HCT116 (cell line): ENCODE measurements at regions not wholly inside any gene's neighbourhood (a gene's known extent, or its start where the extent isn't known, plus 50 kb on each side); places are given as distances from the start of the nearest gene placed in this dataset.

ENCODE experiments used
- ATAC-seq: fragments of 200-7000 bp; cut with Tn5 transposase; 2 replicates; pipeline ENCODE4 v1.9.1; 2020; ENCODE audit warnings: mild to moderate bottlenecking, moderate library complexity
- BruUV-seq: library from RNA; stranded (reverse); fragments of 400-500 nt; replicated peaks from 2 replicates; lab custom pipeline; 2021; lab: Mats Ljungman, UMichigan
- CTCF ChIA-PET: fragments of 300-600 bp; sonication (Branson Sonifier 250); formaldehyde crosslinking; loops from one replicate; lab custom pipeline; 2021; ENCODE audit warnings: antibody characterized with exemption; lab: Charles Lee
- POLR2A ChIA-PET: fragments of 300-600, 350-600 bp; sonication (Branson Sonifier 250); formaldehyde crosslinking; loops from one replicate; lab custom pipeline; 2021; ENCODE audit warnings: antibody characterized with exemption; lab: Charles Lee
- RAD21 ChIA-PET, 2 experiments: fragments of 300-600 bp; sonication (Branson Sonifier 250); formaldehyde crosslinking; loops; one replicate each; lab custom pipeline; 2023; ENCODE audit warnings: low total read pairs in 2 of 2; ENCODE audit not compliant: uncharacterized antibody in 2 of 2, unreplicated experiment in 2 of 2, low non-redundant PET in 1 of 2; lab: Charles Lee
- DNase-seq: peaks from one replicate; pipeline ENCODE4 v3.0.0-alpha.2; 2010; ENCODE audit warnings: low read depth, low spot score
- H2AFZ ChIP-seq: fragments of 200-600 bp; shearing (Covaris generic), sonication (generic); 2 replicates; pipeline ENCODE4 v1.6.1; 2017; ENCODE audit warnings: low read depth, mixed run types, mixed read lengths, antibody characterized with exemption, low read length; ENCODE audit not compliant: poor library complexity, severe bottlenecking
- H3K27ac ChIP-seq: 2 replicates; pipeline ENCODE4 v1.5.1; 2012; ENCODE audit warnings: low read depth, low read length
- H3K27me3 ChIP-seq: fragments of 200-600 bp; sonication (generic); 2 replicates; pipeline ENCODE4 v1.6.1; 2016; ENCODE audit warnings: mixed run types, low read length, mixed read lengths; ENCODE audit not compliant: insufficient read depth
- H3K36me3 ChIP-seq, 2 experiments: fragments of 200-500 bp in 1 of 2; fragments of 200-600 bp in 1 of 2; sonication (Bioruptor generic) in 1 of 2; sonication (generic) in 1 of 2; 2 replicates each; pipeline versions ENCODE4 v1.5.1 to v1.6.1; 2014 to 2016; ENCODE audit warnings: low read length in 2 of 2, inconsistent platforms in 1 of 2, mixed read lengths in 1 of 2, mixed run types in 1 of 2; ENCODE audit not compliant: insufficient read depth in 2 of 2, control insufficient read depth in 1 of 2
- H3K4me1 ChIP-seq, 2 experiments: fragments of 200-600 bp in 1 of 2; sonication (generic) in 1 of 2; 2 replicates each; pipeline versions ENCODE4 v1.5.1 to v1.6.1; 2012 to 2017; ENCODE audit warnings: low read length in 2 of 2, inconsistent platforms in 1 of 2, mild to moderate bottlenecking in 1 of 2, mixed read lengths in 1 of 2, mixed run types in 1 of 2, moderate library complexity in 1 of 2; ENCODE audit not compliant: insufficient read depth in 2 of 2, control insufficient read depth in 1 of 2
- H3K4me2 ChIP-seq: fragments of 200-600 bp; sonication (generic); 2 replicates; pipeline ENCODE4 v1.6.1; 2017; ENCODE audit warnings: mixed run types, low read length, mixed read lengths
- H3K4me3 ChIP-seq, 2 experiments: fragments of 200-600 bp in 1 of 2; sonication (generic) in 1 of 2; replicated peaks in 1 of 2; 2 replicates each; pipeline ENCODE4 v1.5.1; 2011 to 2016; ENCODE audit warnings: low read length in 2 of 2, control low read depth in 1 of 2, low read depth in 1 of 2, mild to moderate bottlenecking in 1 of 2, mixed read lengths in 1 of 2, mixed run types in 1 of 2
- H3K79me2 ChIP-seq: fragments of 200-600 bp; sonication (generic); 2 replicates; pipeline ENCODE4 v1.6.1; 2017; ENCODE audit warnings: mild to moderate bottlenecking, mixed run types, low read length, moderate library complexity, mixed read lengths; ENCODE audit not compliant: insufficient read depth
- H3K9ac ChIP-seq: fragments of 200-600 bp; sonication (generic); 2 replicates; pipeline ENCODE4 v1.6.1; 2016; ENCODE audit warnings: low read length, mixed read lengths
- H3K9me2 ChIP-seq: fragments of 200-600 bp; sonication (generic), shearing (Covaris generic); 2 replicates; pipeline ENCODE4 v1.6.1; 2017; ENCODE audit warnings: mixed run types, mild to moderate bottlenecking, moderate library complexity; ENCODE audit not compliant: insufficient read depth
- H3K9me3 ChIP-seq, 2 experiments: fragments of 200-500 bp in 1 of 2; fragments of 200-600 bp in 1 of 2; sonication (Bioruptor generic) in 1 of 2; sonication (generic) in 1 of 2; 2 replicates each; pipeline ENCODE4 v1.6.1; 2014 to 2017; ENCODE audit warnings: low read length in 2 of 2, mixed read lengths in 2 of 2, inconsistent platforms in 1 of 2, low read depth in 1 of 2, mild to moderate bottlenecking in 1 of 2, mixed run types in 1 of 2, moderate library complexity in 1 of 2; ENCODE audit not compliant: control insufficient read depth in 1 of 2, insufficient read depth in 1 of 2
- H4K20me1 ChIP-seq: fragments of 200-600 bp; sonication (generic), shearing (Covaris generic); 2 replicates; pipeline ENCODE4 v1.6.1; 2017; ENCODE audit warnings: mixed run types, mild to moderate bottlenecking, moderate library complexity; ENCODE audit not compliant: insufficient read depth
- CBX3 ChIP-seq: IDR thresholded peaks from 2 replicates; pipeline ENCODE4 v1.6.1; 2012; ENCODE audit warnings: low read depth
- CEBPB ChIP-seq: IDR thresholded peaks from 2 replicates; pipeline ENCODE4 v1.6.1; 2012; ENCODE audit warnings: low read depth
- EGR1 ChIP-seq: IDR thresholded peaks from 2 replicates; pipeline ENCODE4 v1.6.1; 2012; ENCODE audit warnings: low read depth
- ELF1 ChIP-seq: IDR thresholded peaks from 2 replicates; pipeline ENCODE4 v1.6.1; 2012; ENCODE audit warnings: low read depth, borderline replicate concordance
- EZH2phosphoT487 ChIP-seq: fragments of 200-600 bp; IDR thresholded peaks from 2 replicates; pipeline ENCODE4 v1.6.1; 2018; ENCODE audit warnings: antibody characterized with exemption, borderline replicate concordance
- FOSL1 ChIP-seq: IDR thresholded peaks from 2 replicates; pipeline ENCODE4 v1.6.1; 2012; ENCODE audit warnings: low read depth
- JUND ChIP-seq: IDR thresholded peaks from 2 replicates; pipeline ENCODE4 v1.6.1; 2012
- POLR2A ChIP-seq: IDR thresholded peaks from 2 replicates; pipeline ENCODE4 v1.7.0; 2011; ENCODE audit warnings: borderline replicate concordance; ENCODE audit not compliant: insufficient read depth, insufficient read length; ENCODE audit errors: extremely low read depth
- RAD21 ChIP-seq: IDR thresholded peaks from 2 replicates; pipeline ENCODE4 v1.6.1; 2012; ENCODE audit warnings: low read depth, mild to moderate bottlenecking
- SIN3A ChIP-seq: IDR thresholded peaks from 2 replicates; pipeline ENCODE4 v1.6.1; 2012; ENCODE audit warnings: low read depth
- SP1 ChIP-seq: IDR thresholded peaks from 2 replicates; pipeline ENCODE4 v1.6.1; 2012; ENCODE audit warnings: low read depth
- TCF7L2 ChIP-seq: IDR thresholded peaks from 2 replicates; pipeline ENCODE4 v1.7.0; 2011; ENCODE audit warnings: borderline replicate concordance, inconsistent platforms; ENCODE audit not compliant: insufficient read depth, insufficient read length; ENCODE audit errors: extremely low read depth
- YY1 ChIP-seq: IDR thresholded peaks from 2 replicates; pipeline ENCODE4 v1.6.1; 2011; ENCODE audit warnings: low read length, low read depth, moderate library complexity, mild to moderate bottlenecking; ENCODE audit not compliant: insufficient replicate concordance; ENCODE audit errors: extremely low read depth
- ZFX ChIP-seq: fragments of 450-650 bp; IDR thresholded peaks from 2 replicates; pipeline ENCODE4 v1.6.1; 2017
- ZNF274 ChIP-seq: fragments of 200-500 bp; sonication (Bioruptor generic); IDR thresholded peaks from 2 replicates; pipeline ENCODE4 v1.6.1; 2014; ENCODE audit warnings: mild to moderate bottlenecking, low read depth, low read length, inconsistent platforms
- intact Hi-C: fragments of 100-400 bp; cut with micrococcal nuclease; formaldehyde crosslinking; loops from 2 replicates; pipeline ENCODE4 v1.10.0; 2022
- TF ChIP-seq, protein P1 (sequence below), 3 experiments: fragments of 200-600 bp in 1 of 3; sonication (generic) in 1 of 3; IDR thresholded peaks in 2 of 3; conservative IDR thresholded peaks in 1 of 3; 2 replicates each; pipeline ENCODE4 v1.5.1; 2012 to 2017; ENCODE audit warnings: low read depth in 2 of 3, low read length in 2 of 3, antibody characterized with exemption in 1 of 3, borderline replicate concordance in 1 of 3, control low read depth in 1 of 3, mild to moderate bottlenecking in 1 of 3, mixed read lengths in 1 of 3, mixed run types in 1 of 3, moderate library complexity in 1 of 3; ENCODE audit not compliant: insufficient read depth in 1 of 3
- TF ChIP-seq, protein P2 (sequence below): IDR thresholded peaks from 2 replicates; pipeline ENCODE4 v1.6.1; 2012
- TF ChIP-seq, protein P3 (sequence below): IDR thresholded peaks from 2 replicates; pipeline ENCODE4 v1.6.1; 2012; ENCODE audit warnings: low read depth
- TF ChIP-seq, protein P4 (sequence below): IDR thresholded peaks from 2 replicates; pipeline ENCODE4 v1.6.1; 2012
- TF ChIP-seq, protein P5 (sequence below): IDR thresholded peaks from 2 replicates; pipeline ENCODE4 v1.6.1; 2011; ENCODE audit warnings: mild to moderate bottlenecking, low read length, moderate library complexity; ENCODE audit not compliant: insufficient replicate concordance; ENCODE audit errors: extremely low read depth

DNA sequence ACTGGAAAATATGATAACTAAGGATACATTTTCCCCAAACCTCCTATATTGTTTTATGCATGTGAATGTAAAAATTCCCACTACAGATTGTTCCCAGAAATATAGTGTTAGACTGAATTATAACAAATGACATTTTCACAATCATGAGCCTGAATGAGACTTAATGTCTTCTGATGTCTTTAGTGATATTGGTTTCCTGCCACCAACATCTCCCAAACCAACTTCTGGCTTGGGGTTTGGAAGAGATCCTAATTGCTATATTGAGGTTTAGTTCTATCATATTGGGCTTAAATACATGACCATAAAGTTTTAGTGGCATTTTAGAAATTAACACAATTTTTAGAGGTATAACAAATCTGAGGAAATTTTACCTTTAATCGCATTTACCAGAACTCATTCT, 445.3 kb upstream of the CCDC54 start (continued):
- TF ChIP-seq ELF1 (no peak), ZNF274 (no peak), POLR2A (no peak), CBX3 (no peak), RAD21 (no peak), SIN3A (no peak), SP1 (no peak)
- TF ChIP-seq, protein P1, sequence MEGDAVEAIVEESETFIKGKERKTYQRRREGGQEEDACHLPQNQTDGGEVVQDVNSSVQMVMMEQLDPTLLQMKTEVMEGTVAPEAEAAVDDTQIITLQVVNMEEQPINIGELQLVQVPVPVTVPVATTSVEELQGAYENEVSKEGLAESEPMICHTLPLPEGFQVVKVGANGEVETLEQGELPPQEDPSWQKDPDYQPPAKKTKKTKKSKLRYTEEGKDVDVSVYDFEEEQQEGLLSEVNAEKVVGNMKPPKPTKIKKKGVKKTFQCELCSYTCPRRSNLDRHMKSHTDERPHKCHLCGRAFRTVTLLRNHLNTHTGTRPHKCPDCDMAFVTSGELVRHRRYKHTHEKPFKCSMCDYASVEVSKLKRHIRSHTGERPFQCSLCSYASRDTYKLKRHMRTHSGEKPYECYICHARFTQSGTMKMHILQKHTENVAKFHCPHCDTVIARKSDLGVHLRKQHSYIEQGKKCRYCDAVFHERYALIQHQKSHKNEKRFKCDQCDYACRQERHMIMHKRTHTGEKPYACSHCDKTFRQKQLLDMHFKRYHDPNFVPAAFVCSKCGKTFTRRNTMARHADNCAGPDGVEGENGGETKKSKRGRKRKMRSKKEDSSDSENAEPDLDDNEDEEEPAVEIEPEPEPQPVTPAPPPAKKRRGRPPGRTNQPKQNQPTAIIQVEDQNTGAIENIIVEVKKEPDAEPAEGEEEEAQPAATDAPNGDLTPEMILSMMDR (IDR thresholded peaks at IDR 0.05 in 2 of 3, conservative IDR thresholded peaks at IDR 0.05 in 1 of 3; ENCODE audit: borderline replicate concordance in 1 of 3, insufficient read depth in 1 of 3, low read depth in 2 of 3, low read length in 2 of 3): no peak
- TF ChIP-seq, protein P2, sequence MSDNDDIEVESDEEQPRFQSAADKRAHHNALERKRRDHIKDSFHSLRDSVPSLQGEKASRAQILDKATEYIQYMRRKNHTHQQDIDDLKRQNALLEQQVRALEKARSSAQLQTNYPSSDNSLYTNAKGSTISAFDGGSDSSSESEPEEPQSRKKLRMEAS: no peak

DNA sequence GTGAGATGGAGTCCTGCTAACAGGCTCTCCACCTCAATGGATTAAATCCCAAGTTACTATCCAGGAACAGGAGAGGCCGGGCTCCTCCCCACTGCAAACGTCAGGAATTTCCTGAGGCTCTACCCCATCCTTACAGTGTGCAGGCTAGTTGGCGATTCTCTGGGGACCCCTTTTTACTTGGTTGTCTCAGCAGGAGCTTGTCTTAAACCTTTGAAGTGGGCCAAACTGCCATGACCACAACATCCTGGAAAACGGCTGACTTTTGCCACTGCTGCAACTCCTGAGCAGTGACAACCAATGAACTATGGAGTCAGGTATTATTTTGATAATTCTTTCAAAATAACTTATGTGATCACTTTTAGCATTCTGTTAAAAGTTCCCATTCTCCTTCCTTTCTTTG, 440.9 kb upstream of the CCDC54 start:
- no peaks in the 10 kb centered on the region for H4K20me1 ChIP-seq
- intact Hi-C loops: no loop called here
- H3K4me1 ChIP-seq: no peaks in the 10 kb centered on the region
- no peak overlapping the region for H3K4me2 ChIP-seq
- no peaks in the 10 kb centered on the region for H3K9me2 ChIP-seq
- no peaks in the 10 kb centered on the region for H3K9me3 ChIP-seq
- RAD21 ChIA-PET: no interaction called here
- H2AFZ ChIP-seq: no peak overlapping the region
- no peak overlapping the region for H3K9ac ChIP-seq
- H3K36me3 ChIP-seq: no peaks in the 10 kb centered on the region
- H3K27me3 ChIP-seq: no peaks in the 10 kb centered on the region
- H3K27ac ChIP-seq: no peak overlapping the region
- no peak overlapping the region for H3K4me3 ChIP-seq
- ATAC-seq (no peak), DNase-seq (no peak)
- POLR2A ChIA-PET: no interaction called here
- BruUV-seq: no TSS peak
- CTCF ChIA-PET: no interaction called here
- H3K79me2 ChIP-seq: no peaks in the 10 kb centered on the region
- TF ChIP-seq EGR1 (no peak), TCF7L2 (no peak), ZFX (no peak), EZH2phosphoT487 (no peak), ELF1 (no peak), RAD21 (no peak), SP1 (no peak), CEBPB (no peak), YY1 (no peak), FOSL1 (no peak), SIN3A (no peak), JUND (no peak)
- TF ChIP-seq, protein P3, sequence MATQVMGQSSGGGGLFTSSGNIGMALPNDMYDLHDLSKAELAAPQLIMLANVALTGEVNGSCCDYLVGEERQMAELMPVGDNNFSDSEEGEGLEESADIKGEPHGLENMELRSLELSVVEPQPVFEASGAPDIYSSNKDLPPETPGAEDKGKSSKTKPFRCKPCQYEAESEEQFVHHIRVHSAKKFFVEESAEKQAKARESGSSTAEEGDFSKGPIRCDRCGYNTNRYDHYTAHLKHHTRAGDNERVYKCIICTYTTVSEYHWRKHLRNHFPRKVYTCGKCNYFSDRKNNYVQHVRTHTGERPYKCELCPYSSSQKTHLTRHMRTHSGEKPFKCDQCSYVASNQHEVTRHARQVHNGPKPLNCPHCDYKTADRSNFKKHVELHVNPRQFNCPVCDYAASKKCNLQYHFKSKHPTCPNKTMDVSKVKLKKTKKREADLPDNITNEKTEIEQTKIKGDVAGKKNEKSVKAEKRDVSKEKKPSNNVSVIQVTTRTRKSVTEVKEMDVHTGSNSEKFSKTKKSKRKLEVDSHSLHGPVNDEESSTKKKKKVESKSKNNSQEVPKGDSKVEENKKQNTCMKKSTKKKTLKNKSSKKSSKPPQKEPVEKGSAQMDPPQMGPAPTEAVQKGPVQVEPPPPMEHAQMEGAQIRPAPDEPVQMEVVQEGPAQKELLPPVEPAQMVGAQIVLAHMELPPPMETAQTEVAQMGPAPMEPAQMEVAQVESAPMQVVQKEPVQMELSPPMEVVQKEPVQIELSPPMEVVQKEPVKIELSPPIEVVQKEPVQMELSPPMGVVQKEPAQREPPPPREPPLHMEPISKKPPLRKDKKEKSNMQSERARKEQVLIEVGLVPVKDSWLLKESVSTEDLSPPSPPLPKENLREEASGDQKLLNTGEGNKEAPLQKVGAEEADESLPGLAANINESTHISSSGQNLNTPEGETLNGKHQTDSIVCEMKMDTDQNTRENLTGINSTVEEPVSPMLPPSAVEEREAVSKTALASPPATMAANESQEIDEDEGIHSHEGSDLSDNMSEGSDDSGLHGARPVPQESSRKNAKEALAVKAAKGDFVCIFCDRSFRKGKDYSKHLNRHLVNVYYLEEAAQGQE: no peak
- TF ChIP-seq, protein P4, sequence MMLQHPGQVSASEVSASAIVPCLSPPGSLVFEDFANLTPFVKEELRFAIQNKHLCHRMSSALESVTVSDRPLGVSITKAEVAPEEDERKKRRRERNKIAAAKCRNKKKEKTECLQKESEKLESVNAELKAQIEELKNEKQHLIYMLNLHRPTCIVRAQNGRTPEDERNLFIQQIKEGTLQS: no peak
- TF ChIP-seq, protein P5, sequence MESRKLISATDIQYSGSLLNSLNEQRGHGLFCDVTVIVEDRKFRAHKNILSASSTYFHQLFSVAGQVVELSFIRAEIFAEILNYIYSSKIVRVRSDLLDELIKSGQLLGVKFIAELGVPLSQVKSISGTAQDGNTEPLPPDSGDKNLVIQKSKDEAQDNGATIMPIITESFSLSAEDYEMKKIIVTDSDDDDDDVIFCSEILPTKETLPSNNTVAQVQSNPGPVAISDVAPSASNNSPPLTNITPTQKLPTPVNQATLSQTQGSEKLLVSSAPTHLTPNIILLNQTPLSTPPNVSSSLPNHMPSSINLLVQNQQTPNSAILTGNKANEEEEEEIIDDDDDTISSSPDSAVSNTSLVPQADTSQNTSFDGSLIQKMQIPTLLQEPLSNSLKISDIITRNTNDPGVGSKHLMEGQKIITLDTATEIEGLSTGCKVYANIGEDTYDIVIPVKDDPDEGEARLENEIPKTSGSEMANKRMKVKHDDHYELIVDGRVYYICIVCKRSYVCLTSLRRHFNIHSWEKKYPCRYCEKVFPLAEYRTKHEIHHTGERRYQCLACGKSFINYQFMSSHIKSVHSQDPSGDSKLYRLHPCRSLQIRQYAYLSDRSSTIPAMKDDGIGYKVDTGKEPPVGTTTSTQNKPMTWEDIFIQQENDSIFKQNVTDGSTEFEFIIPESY: no peak
